ENCODE measurements at regions not wholly inside any gene's neighbourhood (a gene's known extent, or its start where the extent isn't known, plus 50 kb on each side); places are given as distances from the start of the nearest gene placed in this dataset.

DNA sequence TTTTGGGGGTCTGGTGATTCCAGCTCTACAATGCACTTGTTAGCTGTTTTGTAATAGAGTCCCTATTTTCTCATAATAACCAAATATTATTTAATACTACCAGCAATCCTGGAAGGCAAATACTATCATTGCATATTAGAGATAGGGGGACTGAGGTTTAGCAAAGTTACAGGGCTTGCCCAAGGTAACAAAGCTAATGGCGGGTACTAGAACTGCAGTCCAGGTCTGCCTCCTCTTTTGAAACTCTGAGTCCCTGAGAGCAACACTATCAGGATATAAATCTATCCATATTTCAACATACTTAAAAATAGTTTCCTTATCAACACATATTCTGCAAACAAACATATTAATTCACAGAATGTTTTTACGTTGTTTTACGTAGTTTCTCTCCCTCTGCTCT is 235.5 kb upstream of the ACVR2A start:
- no peak overlapping the region for H3K4me3 ChIP-seq (ENCODE audit: low read depth, low read length)
- no peak for DNase-seq (ENCODE audit: low read depth)
- TF ChIP-seq, protein P1, sequence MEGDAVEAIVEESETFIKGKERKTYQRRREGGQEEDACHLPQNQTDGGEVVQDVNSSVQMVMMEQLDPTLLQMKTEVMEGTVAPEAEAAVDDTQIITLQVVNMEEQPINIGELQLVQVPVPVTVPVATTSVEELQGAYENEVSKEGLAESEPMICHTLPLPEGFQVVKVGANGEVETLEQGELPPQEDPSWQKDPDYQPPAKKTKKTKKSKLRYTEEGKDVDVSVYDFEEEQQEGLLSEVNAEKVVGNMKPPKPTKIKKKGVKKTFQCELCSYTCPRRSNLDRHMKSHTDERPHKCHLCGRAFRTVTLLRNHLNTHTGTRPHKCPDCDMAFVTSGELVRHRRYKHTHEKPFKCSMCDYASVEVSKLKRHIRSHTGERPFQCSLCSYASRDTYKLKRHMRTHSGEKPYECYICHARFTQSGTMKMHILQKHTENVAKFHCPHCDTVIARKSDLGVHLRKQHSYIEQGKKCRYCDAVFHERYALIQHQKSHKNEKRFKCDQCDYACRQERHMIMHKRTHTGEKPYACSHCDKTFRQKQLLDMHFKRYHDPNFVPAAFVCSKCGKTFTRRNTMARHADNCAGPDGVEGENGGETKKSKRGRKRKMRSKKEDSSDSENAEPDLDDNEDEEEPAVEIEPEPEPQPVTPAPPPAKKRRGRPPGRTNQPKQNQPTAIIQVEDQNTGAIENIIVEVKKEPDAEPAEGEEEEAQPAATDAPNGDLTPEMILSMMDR (IDR thresholded peaks at IDR 0.05; ENCODE audit: insufficient read depth, low read depth, low read length): no peak

DNA sequence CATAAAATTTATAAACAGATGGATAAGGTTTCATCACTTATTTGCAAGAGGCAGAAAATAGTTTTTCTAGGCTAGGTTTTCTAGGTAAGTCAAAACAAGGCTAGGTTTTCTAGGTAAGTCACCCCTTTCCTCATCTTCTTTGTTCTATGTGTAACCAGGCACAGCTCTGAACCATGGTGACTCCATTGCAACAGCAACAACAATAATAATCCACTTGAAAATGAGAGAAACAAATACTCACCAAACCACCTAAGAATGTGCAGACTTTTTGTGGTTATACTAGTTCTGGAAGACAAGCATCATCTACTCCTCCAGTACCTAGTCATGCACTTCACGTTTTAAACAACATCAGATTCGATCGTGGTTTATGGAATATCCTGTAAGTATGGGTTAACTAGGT is 237.4 kb upstream of the ACVR2A start:
- TF ChIP-seq, protein P1 (IDR thresholded peaks at IDR 0.05; ENCODE audit: insufficient read depth, low read depth, low read length): no peak
- DNase-seq (ENCODE audit: low read depth): no peak

DNA sequence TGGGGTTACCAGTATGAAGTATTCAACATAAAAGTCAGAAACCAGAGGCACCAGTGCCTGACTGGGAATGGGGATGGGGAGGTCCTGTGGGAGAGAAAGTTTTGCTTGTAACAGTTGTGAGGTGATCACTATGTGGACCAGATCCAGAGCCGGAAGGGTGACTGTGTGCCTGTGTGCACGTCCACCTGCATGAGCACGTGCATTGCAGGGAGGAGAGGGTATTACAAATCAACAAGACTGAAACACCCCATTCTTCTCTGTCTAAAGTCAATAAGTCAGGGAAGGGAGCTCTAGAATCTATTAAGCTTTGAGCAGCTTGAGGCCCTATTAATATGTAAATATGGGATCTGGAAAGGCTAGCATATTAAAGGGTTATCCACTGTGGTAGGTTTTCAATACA is 241.0 kb upstream of the ACVR2A start:
- TF ChIP-seq, protein P1 (IDR thresholded peaks at IDR 0.05; ENCODE audit: insufficient read depth, low read depth, low read length): no peak
- H3K4me3 ChIP-seq (ENCODE audit: low read depth, low read length): no peak overlapping the region
- no peak for DNase-seq (ENCODE audit: low read depth)

More for the DNA sequence above, 237.4 kb upstream of the ACVR2A start:
- no peak overlapping the region for H3K4me3 ChIP-seq (ENCODE audit: low read depth, low read length)

DNA sequence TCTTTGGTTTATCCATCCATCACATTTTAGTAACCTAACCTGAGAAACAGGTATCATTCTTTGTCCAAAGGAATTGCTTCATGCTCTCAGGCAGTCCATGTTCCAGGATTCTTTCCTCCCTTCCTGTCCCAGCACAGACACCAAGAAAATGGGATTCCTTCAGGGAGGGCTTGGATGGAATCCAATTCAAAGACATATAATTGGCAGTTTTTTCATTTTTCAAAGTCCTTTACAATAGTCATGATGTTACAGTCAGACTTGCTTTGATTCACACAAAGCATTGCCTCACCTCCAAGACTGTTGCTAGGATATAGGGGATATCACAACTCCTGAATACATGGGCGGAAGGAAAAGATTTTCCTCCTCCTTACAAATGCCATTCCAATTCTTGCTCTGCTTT is 241.4 kb upstream of the ACVR2A start:
- H3K4me3 ChIP-seq (ENCODE audit: low read depth, low read length): no peak overlapping the region
- DNase-seq (ENCODE audit: low read depth): no peak
- TF ChIP-seq, protein P1 (IDR thresholded peaks at IDR 0.05; ENCODE audit: insufficient read depth, low read depth, low read length): no peak

DNA sequence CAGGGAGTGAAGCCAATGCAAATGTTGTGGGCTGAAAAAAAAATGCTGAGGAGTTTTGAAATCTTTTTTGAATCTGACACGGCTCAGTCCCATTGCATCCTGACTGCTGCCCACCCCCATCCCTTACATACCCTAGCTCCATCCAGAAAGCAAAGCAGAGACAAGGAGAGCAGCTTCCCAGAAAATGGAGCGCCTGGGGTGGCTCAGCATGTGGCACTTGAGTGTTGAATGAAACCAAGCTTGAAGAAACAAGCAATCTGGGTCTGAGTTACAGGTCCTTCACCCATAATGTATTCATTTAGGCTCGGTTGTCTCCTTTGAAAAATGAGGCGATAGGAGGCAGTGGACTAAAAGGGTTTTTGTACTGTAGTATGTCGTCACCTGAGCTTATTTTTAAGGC is 244.2 kb upstream of the ACVR2A start:
- TF ChIP-seq, protein P1 (IDR thresholded peaks at IDR 0.05; ENCODE audit: insufficient read depth, low read depth, low read length): no peak
- no peak for DNase-seq (ENCODE audit: low read depth)
- H3K4me3 ChIP-seq (ENCODE audit: low read depth, low read length): no peak overlapping the region

DNA sequence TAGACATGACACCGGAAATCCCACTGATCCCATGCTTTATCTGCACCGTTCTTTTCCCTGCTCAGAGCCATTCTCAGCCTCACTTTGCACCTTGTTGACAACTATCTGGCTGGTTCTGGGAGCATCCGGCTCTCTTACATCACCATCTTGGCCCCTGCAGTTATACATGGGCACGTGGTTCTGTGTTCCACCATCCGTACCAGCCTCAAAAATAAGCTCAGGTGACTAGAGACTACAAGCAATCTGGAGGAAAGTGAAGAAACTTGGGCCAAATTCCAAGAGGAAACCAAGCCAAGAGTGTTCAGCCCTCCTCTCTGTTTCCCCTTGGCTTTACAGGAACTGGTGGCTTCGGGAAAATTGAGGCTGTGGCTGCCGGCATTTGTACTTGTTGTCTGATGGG is 244.6 kb upstream of the ACVR2A start:
- H3K4me3 ChIP-seq (ENCODE audit: low read depth, low read length): no peak overlapping the region
- TF ChIP-seq, protein P1 (IDR thresholded peaks at IDR 0.05; ENCODE audit: insufficient read depth, low read depth, low read length): no peak

DNA sequence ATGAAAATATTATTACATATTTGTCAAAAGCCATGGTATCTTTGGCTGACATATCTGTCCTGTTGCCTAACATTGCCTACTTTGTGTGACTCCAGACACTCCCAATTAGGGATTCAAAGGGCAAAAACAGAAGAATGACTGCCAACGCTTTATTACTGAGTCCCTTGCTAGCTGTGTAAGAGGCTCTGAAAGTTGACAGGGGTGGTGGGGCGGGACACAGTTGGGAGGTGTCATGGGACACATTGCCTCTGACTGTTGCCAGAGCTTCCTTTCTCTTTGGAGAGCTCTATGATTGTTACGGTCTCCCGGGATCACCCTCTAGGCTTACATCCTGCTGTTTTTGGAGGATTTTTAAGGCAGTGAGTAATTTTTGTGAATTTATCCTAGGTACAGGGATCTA is 249.6 kb upstream of the ACVR2A start:
- no peak for DNase-seq (ENCODE audit: low read depth)
- TF ChIP-seq, protein P1 (IDR thresholded peaks at IDR 0.05; ENCODE audit: insufficient read depth, low read depth, low read length): no peak
- no peak overlapping the region for H3K4me3 ChIP-seq (ENCODE audit: low read depth, low read length)

More for the DNA sequence above, 244.6 kb upstream of the ACVR2A start:
- no peak for DNase-seq (ENCODE audit: low read depth)
